Left renal pelvis (tissue), 4 donors: ENCODE measurements at regions not wholly inside any gene's neighbourhood (a gene's known extent, or its start where the extent isn't known, plus 50 kb on each side); places are given as distances from the start of the nearest gene placed in this dataset.
"Not testable (repeated sequence)": the region's sequence is repeated elsewhere in the genome, so short reads cannot be mapped to it uniquely, and the experiment has no call there.

Experiments
- DNase-seq, 4 donors: peaks; one replicate each; pipeline ENCODE4 v3.0.0-alpha.2; 2013; ENCODE audit warnings: low read depth in 4 of 4, low spot score in 3 of 4

- no peak for DNase-seq
Observed at GRCh38 chr5:110812639-110813038, 73.8 kb downstream of the SLC25A46 start.

GRCh38 chr5:110815916-110816605 is 77.3 kb downstream of the SLC25A46 start:
- no peak for DNase-seq

GRCh38 chr5:110817459-110817858 is 78.7 kb downstream of the SLC25A46 start:
- DNase-seq: no peak

- DNase-seq: no peak
Observed at GRCh38 chr5:110823571-110823970, 84.8 kb downstream of the SLC25A46 start.

- no peak for DNase-seq
Observed at GRCh38 chr5:110824936-110825441, 86.2 kb downstream of the SLC25A46 start.

- DNase-seq: no peak
Observed at GRCh38 chr5:110832683-110833082, 93.9 kb downstream of the SLC25A46 start.

- DNase-seq: not testable (repeated sequence)
Observed at GRCh38 chr5:110834933-110835332, 96.1 kb downstream of the SLC25A46 start.

GRCh38 chr5:110836851-110837250 is 98.0 kb downstream of the SLC25A46 start:
- no peak for DNase-seq

GRCh38 chr5:110838357-110838756 is 99.5 kb downstream of the SLC25A46 start:
- not testable (repeated sequence) for DNase-seq

GRCh38 chr5:110838961-110839360 is 100.2 kb downstream of the SLC25A46 start:
- DNase-seq: no peak

- no peak for DNase-seq
Observed at GRCh38 chr5:110840347-110840960, 101.6 kb downstream of the SLC25A46 start.

- no peak for DNase-seq
Observed at GRCh38 chr5:110841137-110841536, 102.3 kb downstream of the SLC25A46 start.

- no peak for DNase-seq
Observed at GRCh38 chr5:110842948-110843347, 104.1 kb downstream of the SLC25A46 start.

- no peak for DNase-seq
Observed at GRCh38 chr5:110844251-110844650, 105.4 kb downstream of the SLC25A46 start.

- DNase-seq: no peak
Observed at GRCh38 chr5:110846398-110847001, 107.7 kb downstream of the SLC25A46 start.

GRCh38 chr5:110851357-110851756 is 112.5 kb downstream of the SLC25A46 start:
- no peak for DNase-seq

GRCh38 chr5:110852053-110852452 is 113.2 kb downstream of the SLC25A46 start:
- DNase-seq: no peak

GRCh38 chr5:110852541-110852940 is 113.7 kb downstream of the SLC25A46 start:
- DNase-seq: no peak

- DNase-seq: no peak
Observed at GRCh38 chr5:110853267-110853666, 114.5 kb downstream of the SLC25A46 start.

- DNase-seq: no peak
Observed at GRCh38 chr5:110854200-110854599, 115.4 kb downstream of the SLC25A46 start.

- no peak for DNase-seq
Observed at GRCh38 chr5:110855961-110856360, 117.2 kb downstream of the SLC25A46 start.
